Esophagus muscularis mucosa (tissue), 4 donors: ENCODE measurements at regions not wholly inside any gene's neighbourhood (a gene's known extent, or its start where the extent isn't known, plus 50 kb on each side); places are given as distances from the start of the nearest gene placed in this dataset.

ENCODE experiments used
- DNase-seq: peaks from one replicate; pipeline ENCODE4 v3.0.0-alpha.2; 2017; ENCODE audit errors: extremely low spot score
- H3K27ac ChIP-seq, 4 donors: fragments of 200-600 bp; sonication (generic); replicated peaks in 1 of 4; 1 replicate in 3 of 4; 2 replicates in 1 of 4; pipeline ENCODE4 v1.5.1; 2016 to 2019; ENCODE audit warnings: mild to moderate bottlenecking in 1 of 4
- H3K27me3 ChIP-seq, 4 donors: fragments of 200-600 bp; sonication (generic); one replicate each; pipeline versions ENCODE4 v1.5.1 to v1.6.0; 2016 to 2019
- H3K36me3 ChIP-seq, 4 donors: fragments of 200-600 bp; sonication (generic); one replicate each; pipeline ENCODE4 v1.5.1; 2016 to 2019
- H3K4me1 ChIP-seq, 4 donors: fragments of 200-600 bp; sonication (generic); one replicate each; pipeline ENCODE4 v1.5.1; 2016 to 2019
- H3K4me3 ChIP-seq, 4 donors: fragments of 200-600 bp; sonication (generic); 1 replicate in 2 of 4; 2 replicates in 2 of 4; pipeline ENCODE4 v1.5.1; 2016 to 2019; ENCODE audit warnings: mild to moderate bottlenecking in 4 of 4, moderate library complexity in 1 of 4
- H3K9me3 ChIP-seq, 4 donors: fragments of 200-600 bp; sonication (generic); 1 replicate in 3 of 4; 2 replicates in 1 of 4; pipeline ENCODE4 v1.5.1; 2016 to 2019
- EP300 ChIP-seq: sonication (generic); formaldehyde crosslinking; IDR thresholded peaks from one replicate; pipeline ENCODE4 v1.6.1; 2017; ENCODE audit warnings: antibody characterized with exemption
- POLR2A ChIP-seq: fragments of 450-650 bp; IDR thresholded peaks from one replicate; pipeline ENCODE4 v1.6.1; 2017; ENCODE audit warnings: antibody characterized with exemption, moderate library complexity, mild to moderate bottlenecking, low read depth
- POLR2AphosphoS5 ChIP-seq, 2 donors: sonication (generic); formaldehyde crosslinking; IDR thresholded peaks; one replicate each; pipeline ENCODE4 v1.6.1; 2017; ENCODE audit warnings: antibody characterized with exemption in 2 of 2
- WGBS: methylation state at CpG from one replicate; pipeline ENCODE4 v1.1.5; 2018; 5-methylcytosine and 5-hydroxymethylcytosine counted together
- intact Hi-C: fragments of 100-400 bp; cut with DNase I; formaldehyde crosslinking; loops from one replicate; pipeline ENCODE4 v1.15.1; 2023
- TF ChIP-seq, protein P1 (sequence below), 3 experiments: fragments of 200-600 bp in 2 of 3; fragments of 450-650 bp in 1 of 3; sonication (generic) in 2 of 3; IDR thresholded peaks; one replicate each; pipeline ENCODE4 v1.5.1; 2017 to 2019; ENCODE audit warnings: antibody characterized with exemption in 3 of 3, mild to moderate bottlenecking in 2 of 3, moderate library complexity in 1 of 3

DNA sequence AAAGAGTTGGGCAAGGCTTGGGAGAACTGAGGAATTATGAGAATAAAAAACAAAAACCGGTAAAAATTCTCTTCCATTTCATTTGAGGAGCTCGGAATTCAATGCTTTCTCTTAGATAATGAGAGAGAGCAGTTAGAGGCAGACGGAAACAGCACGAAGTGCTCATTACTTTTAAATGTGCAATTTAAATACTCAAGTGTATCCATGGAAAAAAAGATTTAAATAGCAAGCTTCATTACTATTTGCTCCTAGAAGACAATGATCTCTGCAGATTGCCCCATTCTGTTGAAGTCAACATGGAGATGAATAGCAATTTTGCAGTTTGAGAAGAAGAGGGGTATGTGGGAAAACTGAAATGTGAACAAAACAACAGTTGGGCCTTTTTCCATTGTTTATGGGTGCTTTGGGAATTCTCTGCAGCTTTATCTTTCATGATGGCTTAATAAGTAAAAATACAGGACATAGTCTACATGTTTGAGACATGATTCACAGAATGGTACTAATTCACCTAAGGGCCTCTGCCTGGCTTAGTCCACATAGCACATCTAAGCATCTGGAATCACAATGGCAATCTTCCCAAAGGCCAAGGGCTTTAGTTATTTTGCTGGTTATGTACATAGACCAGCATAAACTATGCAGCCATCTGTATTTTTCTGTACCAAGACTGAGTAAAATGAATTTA lies 512.7 kb upstream of the FAT1 start:
- Histone ChIP-seq H3K4me3 (no peak overlapping the region), H3K4me1 (no peaks in the 10 kb centered on the region), H3K27ac (no peak overlapping the region), H3K27me3 (no peaks in the 10 kb centered on the region), H3K36me3 (no peaks in the 10 kb centered on the region), H3K9me3 (no peaks in the 10 kb centered on the region)
- WGBS, result 84% methylated on average over 4 of the region's 4 CpGs
- intact Hi-C loops, result no loop called here
- DNase-seq, result no peak
- TF ChIP-seq EP300 (no peak), POLR2AphosphoS5 (IDR thresholded peaks at IDR 0.05) (no peak), POLR2A (no peak)

DNA sequence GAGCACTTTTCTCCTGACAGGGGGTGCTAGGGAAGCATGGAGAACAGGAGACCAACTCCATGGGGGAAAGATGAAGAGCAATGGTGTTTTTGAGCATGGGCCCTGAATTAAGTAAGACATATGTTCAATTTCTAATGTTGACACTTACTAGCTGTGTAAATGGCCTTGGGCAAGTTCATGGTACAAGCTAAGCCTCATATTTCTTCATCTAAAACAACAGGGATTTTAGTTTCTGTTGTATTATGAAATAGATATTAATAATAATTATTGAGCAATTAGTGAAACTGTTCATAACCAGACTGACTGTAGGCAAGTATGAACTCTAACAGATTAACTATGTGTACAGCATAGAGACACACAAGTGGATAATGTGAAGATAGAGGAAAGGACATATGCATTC lies 515.0 kb upstream of the FAT1 start:
- no peak for DNase-seq
- Histone ChIP-seq H3K27ac (no peak overlapping the region), H3K4me1 (no peaks in the 10 kb centered on the region), H3K36me3 (no peaks in the 10 kb centered on the region), H3K27me3 (no peaks in the 10 kb centered on the region), H3K9me3 (peaks cover 0 to 3% (median 1%) of the 10 kb centered on the region in 4 donors), H3K4me3 (no peak overlapping the region)
- TF ChIP-seq EP300, result no peak
- TF ChIP-seq POLR2A, result no peak
- TF ChIP-seq POLR2AphosphoS5 (IDR thresholded peaks at IDR 0.05), result no peak
- TF ChIP-seq, protein P1, sequence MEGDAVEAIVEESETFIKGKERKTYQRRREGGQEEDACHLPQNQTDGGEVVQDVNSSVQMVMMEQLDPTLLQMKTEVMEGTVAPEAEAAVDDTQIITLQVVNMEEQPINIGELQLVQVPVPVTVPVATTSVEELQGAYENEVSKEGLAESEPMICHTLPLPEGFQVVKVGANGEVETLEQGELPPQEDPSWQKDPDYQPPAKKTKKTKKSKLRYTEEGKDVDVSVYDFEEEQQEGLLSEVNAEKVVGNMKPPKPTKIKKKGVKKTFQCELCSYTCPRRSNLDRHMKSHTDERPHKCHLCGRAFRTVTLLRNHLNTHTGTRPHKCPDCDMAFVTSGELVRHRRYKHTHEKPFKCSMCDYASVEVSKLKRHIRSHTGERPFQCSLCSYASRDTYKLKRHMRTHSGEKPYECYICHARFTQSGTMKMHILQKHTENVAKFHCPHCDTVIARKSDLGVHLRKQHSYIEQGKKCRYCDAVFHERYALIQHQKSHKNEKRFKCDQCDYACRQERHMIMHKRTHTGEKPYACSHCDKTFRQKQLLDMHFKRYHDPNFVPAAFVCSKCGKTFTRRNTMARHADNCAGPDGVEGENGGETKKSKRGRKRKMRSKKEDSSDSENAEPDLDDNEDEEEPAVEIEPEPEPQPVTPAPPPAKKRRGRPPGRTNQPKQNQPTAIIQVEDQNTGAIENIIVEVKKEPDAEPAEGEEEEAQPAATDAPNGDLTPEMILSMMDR (IDR thresholded peaks at IDR 0.05), result no peak
- intact Hi-C loops, result no loop called here

DNA sequence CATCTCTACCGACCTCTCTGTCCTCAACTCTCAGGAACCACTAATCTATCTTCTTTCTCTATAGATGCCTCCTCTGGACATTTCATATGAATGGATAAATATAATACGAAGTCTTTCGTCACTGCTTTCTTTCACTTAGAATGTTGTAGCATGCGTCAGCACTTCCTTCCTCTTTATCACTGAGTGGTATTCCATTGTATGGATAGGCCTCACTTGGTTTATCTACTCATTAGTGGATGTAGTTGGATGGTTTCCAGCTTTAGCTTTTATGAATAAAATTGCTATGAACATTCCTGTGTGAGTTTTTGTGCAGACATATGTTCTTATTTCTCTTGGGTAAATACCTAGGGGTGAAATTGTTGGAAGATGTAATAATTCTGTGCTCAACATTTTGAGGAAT lies 528.2 kb upstream of the FAT1 start:
- no peaks in the 10 kb centered on the region for H3K4me1 ChIP-seq
- DNase-seq, result no peak
- H3K4me3 ChIP-seq, result no peak overlapping the region
- no peaks in the 10 kb centered on the region for H3K36me3 ChIP-seq
- no peaks in the 10 kb centered on the region for H3K27me3 ChIP-seq
- intact Hi-C loops, result no loop called here
- 81% methylated on average over 4 of the region's 4 CpGs for WGBS
- no peak overlapping the region for H3K27ac ChIP-seq
- H3K9me3 ChIP-seq, result no peaks in the 10 kb centered on the region
- TF ChIP-seq POLR2AphosphoS5 (IDR thresholded peaks at IDR 0.05) (no peak), EP300 (no peak), POLR2A (no peak)
- TF ChIP-seq, protein P1 (IDR thresholded peaks at IDR 0.05), result no peak

DNA sequence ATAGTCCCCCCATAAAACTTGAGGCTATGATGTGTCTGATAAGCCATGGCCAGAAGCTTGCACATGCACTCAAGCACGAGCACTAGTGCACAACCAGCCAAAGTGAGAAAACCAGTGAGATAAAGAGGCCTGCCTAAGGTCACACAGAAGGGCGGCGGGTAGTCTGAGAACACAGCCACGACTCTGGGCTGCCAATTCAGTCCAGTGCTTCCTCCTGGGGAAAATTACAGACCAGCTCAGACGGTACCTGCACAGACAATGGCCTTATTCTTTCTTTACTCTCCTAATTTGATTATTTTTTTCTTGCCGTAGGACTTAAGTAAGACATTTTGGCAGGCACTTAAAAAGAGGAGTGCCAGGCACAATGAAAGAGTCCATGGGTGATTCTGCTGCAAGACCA lies 533.2 kb upstream of the FAT1 start:
- WGBS, result 82% methylated on average over 6 of the region's 6 CpGs
- intact Hi-C loops, result no loop called here
- DNase-seq, result no peak
- Histone ChIP-seq H3K36me3 (no peaks in the 10 kb centered on the region), H3K9me3 (no peaks in the 10 kb centered on the region), H3K27ac (no peak overlapping the region), H3K4me1 (no peaks in the 10 kb centered on the region), H3K27me3 (no peaks in the 10 kb centered on the region), H3K4me3 (no peak overlapping the region)
- TF ChIP-seq EP300 (no peak), POLR2AphosphoS5 (IDR thresholded peaks at IDR 0.05) (no peak), POLR2A (no peak)
- TF ChIP-seq, protein P1 (IDR thresholded peaks at IDR 0.05), result no peak

DNA sequence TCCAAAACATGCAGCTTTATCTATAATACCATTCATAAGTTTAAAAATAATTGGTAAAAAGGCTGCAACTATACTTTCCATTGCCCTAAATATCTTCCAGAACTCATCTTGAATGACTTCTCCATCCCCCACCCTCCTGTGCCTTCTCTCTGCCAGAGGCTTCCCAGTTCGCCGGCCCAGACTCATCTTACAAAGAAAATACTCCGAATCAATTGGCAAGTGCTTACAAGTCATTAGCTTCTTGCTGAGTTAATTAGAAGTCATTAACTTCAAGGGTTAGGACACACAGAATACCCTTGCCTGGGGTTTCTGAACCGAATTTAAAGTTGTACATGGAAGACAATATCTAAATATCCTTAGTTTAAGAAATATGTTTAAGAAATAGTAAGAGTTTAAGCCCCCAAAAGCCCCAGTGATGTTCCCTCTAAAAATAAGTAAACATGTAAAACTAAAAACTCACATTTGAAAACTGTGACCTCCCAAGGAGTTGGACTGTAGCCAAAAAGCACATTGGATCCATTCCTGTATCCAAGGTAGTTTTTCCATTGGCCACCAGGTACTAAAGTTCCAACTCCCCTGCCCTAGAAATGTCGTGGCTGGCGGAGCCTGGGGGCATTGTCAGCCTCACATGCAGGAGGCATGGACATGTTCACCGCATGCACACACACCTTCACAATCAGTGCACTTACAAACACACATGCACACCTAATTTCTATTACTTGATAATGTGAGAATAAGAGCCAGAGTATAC lies 535.2 kb upstream of the FAT1 start:
- Histone ChIP-seq H3K9me3 (no peaks in the 10 kb centered on the region), H3K27me3 (no peaks in the 10 kb centered on the region), H3K4me3 (no peak overlapping the region), H3K36me3 (no peaks in the 10 kb centered on the region), H3K4me1 (no peaks in the 10 kb centered on the region), H3K27ac (no peak overlapping the region)
- 70% methylated on average over 7 of the region's 7 CpGs for WGBS
- DNase-seq, result no peak
- no peak for TF ChIP-seq POLR2AphosphoS5 (IDR thresholded peaks at IDR 0.05)
- no peak for TF ChIP-seq EP300
- TF ChIP-seq, protein P1 (IDR thresholded peaks at IDR 0.05), result no peak
- TF ChIP-seq POLR2A, result no peak
- intact Hi-C loops, result no loop called here
